ENCODE measurements at regions not wholly inside any gene's neighbourhood (a gene's known extent, or its start where the extent isn't known, plus 50 kb on each side); places are given as distances from the start of the nearest gene placed in this dataset.

- Histone ChIP-seq H3K79me2 (ENCODE audit: control insufficient read depth, insufficient read depth, low read length) (no peaks in the 10 kb centered on the region), H4K20me1 (replicated peaks; ENCODE audit: control insufficient read depth, insufficient read depth, low read length) (no peaks in the 10 kb centered on the region), H3K4me3 (no peak overlapping the region), H3K9ac (ENCODE audit: insufficient read depth in 1 of 2, low read depth in 2 of 2, low read length in 2 of 2) (no peak overlapping the region), H3K36me3 (ENCODE audit: control insufficient read depth, insufficient read depth, low read length) (no peaks in the 10 kb centered on the region), H2AFZ (ENCODE audit: low read depth, low read length) (no peak overlapping the region), H3K27ac (ENCODE audit: extremely low read depth, low read depth, low read length) (no peak overlapping the region), H3K4me2 (ENCODE audit: insufficient read depth, low read length) (no peak overlapping the region), H3K9me3 (replicated peaks; ENCODE audit: control insufficient read depth, insufficient read depth, low read depth, low read length) (no peaks in the 10 kb centered on the region), H3K27me3 (ENCODE audit: control insufficient read depth in 2 of 2, insufficient read depth in 2 of 2, low read length in 2 of 2) (peaks cover 3 to 5% of the 10 kb centered on the region in 2 experiments; a peak in 2 of 5 replicates), H3K4me1 (replicated peaks in 1 of 2; ENCODE audit: control insufficient read depth in 2 of 2, insufficient read depth in 2 of 2, low read length in 2 of 2) (no peaks in the 10 kb centered on the region), H3K9me1 (ENCODE audit: control insufficient read depth, insufficient read depth, low read length) (no peaks in the 10 kb centered on the region)
- FAIRE-seq (no peak), ATAC-seq (no peak), DNase-seq (ENCODE audit: extremely low read depth in 1 of 4, low spot score in 3 of 4) (no peak)
- 0% methylated on average over 3 of the region's 3 CpGs for WGBS (ENCODE audit: insufficient coverage, low coverage, missing lambda C conversion rate)
- ChIA-PET POLR2A (no interaction called here), CTCF (ENCODE audit: low intra/inter-chr PET ratio) (no interaction called here)
- intact Hi-C loops (cut with micrococcal nuclease) = no loop called here
- BruUV-seq (replicated peaks) = no TSS peak
- in situ Hi-C loops (cut with MboI) = no loop called here
- TF ChIP-seq TRIM24 (IDR thresholded peaks at IDR 0.05) (no peak), IRF9 (tag; IDR thresholded peaks at IDR 0.05) (no peak), TBL1XR1 (IDR thresholded peaks at IDR 0.05; ENCODE audit: low read length in 2 of 2) (no peak), CHCHD3 (CRISPR knock-in tag; IDR thresholded peaks at IDR 0.05) (no peak), ZNF23 (CRISPR knock-in tag; IDR thresholded peaks at IDR 0.05) (no peak), POLR3G (IDR thresholded peaks at IDR 0.05; ENCODE audit: extremely low read depth, insufficient read length, insufficient replicate concordance) (no peak), KDM5B (IDR thresholded peaks at IDR 0.05; ENCODE audit: insufficient replicate concordance, low read depth, low read length) (no peak), ZNF830 (CRISPR knock-in tag; IDR thresholded peaks at IDR 0.05) (no peak), NBN (IDR thresholded peaks at IDR 0.05; ENCODE audit: low read depth) (no peak), FOXK1 (CRISPR knock-in tag; IDR thresholded peaks at IDR 0.05; ENCODE audit: borderline replicate concordance) (no peak), TARDBP (IDR thresholded peaks at IDR 0.05) (no peak)
- TF ChIP-seq, protein P1, sequence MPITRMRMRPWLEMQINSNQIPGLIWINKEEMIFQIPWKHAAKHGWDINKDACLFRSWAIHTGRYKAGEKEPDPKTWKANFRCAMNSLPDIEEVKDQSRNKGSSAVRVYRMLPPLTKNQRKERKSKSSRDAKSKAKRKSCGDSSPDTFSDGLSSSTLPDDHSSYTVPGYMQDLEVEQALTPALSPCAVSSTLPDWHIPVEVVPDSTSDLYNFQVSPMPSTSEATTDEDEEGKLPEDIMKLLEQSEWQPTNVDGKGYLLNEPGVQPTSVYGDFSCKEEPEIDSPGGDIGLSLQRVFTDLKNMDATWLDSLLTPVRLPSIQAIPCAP (CRISPR knock-in tag; IDR thresholded peaks at IDR 0.05; ENCODE audit: borderline replicate concordance) = no peak
- TF ChIP-seq, protein P2, sequence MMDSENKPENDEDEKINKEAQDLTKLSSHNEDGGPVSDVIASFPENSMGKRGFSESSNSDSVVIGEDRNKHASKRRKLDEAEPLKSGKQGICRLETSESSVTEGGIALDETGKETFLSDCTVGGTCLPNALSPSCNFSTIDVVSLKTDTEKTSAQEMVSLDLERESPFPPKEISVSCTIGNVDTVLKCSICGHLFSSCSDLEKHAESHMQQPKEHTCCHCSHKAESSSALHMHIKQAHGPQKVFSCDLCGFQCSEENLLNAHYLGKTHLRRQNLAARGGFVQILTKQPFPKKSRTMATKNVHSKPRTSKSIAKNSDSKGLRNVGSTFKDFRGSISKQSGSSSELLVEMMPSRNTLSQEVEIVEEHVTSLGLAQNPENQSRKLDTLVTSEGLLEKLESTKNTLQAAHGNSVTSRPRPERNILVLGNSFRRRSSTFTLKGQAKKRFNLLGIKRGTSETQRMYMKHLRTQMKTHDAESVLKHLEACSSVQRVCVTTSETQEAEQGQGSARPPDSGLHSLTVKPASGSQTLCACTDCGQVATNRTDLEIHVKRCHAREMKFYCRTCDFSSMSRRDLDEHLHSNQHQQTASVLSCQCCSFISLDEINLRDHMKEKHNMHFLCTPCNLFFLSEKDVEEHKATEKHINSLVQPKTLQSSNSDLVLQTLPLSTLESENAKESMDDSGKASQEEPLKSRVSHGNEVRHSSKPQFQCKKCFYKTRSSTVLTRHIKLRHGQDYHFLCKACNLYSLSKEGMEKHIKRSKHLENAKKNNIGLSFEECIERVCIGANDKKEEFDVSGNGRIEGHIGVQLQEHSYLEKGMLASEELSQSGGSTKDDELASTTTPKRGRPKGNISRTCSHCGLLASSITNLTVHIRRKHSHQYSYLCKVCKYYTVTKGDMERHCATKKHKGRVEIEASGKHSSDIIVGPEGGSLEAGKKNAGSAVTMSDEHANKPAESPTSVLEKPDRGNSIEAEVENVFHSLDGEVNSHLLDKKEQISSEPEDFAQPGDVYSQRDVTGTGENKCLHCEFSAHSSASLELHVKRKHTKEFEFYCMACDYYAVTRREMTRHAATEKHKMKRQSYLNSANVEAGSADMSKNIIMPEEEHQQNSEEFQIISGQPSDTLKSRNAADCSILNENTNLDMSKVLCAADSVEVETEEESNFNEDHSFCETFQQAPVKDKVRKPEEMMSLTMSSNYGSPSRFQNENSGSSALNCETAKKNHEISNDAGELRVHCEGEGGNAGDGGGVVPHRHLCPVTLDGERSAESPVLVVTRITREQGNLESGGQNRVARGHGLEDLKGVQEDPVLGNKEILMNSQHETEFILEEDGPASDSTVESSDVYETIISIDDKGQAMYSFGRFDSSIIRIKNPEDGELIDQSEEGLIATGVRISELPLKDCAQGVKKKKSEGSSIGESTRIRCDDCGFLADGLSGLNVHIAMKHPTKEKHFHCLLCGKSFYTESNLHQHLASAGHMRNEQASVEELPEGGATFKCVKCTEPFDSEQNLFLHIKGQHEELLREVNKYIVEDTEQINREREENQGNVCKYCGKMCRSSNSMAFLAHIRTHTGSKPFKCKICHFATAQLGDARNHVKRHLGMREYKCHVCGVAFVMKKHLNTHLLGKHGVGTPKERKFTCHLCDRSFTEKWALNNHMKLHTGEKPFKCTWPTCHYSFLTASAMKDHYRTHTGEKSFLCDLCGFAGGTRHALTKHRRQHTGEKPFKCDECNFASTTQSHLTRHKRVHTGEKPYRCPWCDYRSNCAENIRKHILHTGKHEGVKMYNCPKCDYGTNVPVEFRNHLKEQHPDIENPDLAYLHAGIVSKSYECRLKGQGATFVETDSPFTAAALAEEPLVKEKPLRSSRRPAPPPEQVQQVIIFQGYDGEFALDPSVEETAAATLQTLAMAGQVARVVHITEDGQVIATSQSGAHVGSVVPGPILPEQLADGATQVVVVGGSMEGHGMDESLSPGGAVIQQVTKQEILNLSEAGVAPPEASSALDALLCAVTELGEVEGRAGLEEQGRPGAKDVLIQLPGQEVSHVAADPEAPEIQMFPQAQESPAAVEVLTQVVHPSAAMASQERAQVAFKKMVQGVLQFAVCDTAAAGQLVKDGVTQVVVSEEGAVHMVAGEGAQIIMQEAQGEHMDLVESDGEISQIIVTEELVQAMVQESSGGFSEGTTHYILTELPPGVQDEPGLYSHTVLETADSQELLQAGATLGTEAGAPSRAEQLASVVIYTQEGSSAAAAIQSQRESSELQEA (IDR thresholded peaks at IDR 0.05; ENCODE audit: low read depth) = no peak
Measured at GRCh38 chr2:134020608-134021007, 233.3 kb upstream of the MGAT5 start.
